Breast epithelium (tissue), 4 donors: ENCODE measurements at regions not wholly inside any gene's neighbourhood (a gene's known extent, or its start where the extent isn't known, plus 50 kb on each side); places are given as distances from the start of the nearest gene placed in this dataset.
"Not testable (repeated sequence)": the region's sequence is repeated elsewhere in the genome, so short reads cannot be mapped to it uniquely, and the experiment has no call there.

Experiments used
- DNase-seq, 2 donors: peaks; one replicate each; pipeline ENCODE4 v3.0.0-alpha.2; 2019; ENCODE audit warnings: low spot score in 2 of 2
- H3K27ac ChIP-seq, 2 donors: fragments of 200-600 bp; sonication (generic) in 1 of 2; one replicate each; pipeline ENCODE4 v1.5.1; 2016 to 2019; ENCODE audit warnings: mild to moderate bottlenecking in 1 of 2
- H3K27me3 ChIP-seq, 2 donors: fragments of 200-600 bp; sonication (generic) in 1 of 2; one replicate each; pipeline versions ENCODE4 v1.5.1 to v1.6.0; 2017 to 2019; ENCODE audit warnings: control low read depth in 1 of 2, mild to moderate bottlenecking in 1 of 2
- H3K36me3 ChIP-seq: fragments of 200-600 bp; one replicate; pipeline ENCODE4 v1.5.1; 2019
- H3K4me1 ChIP-seq, 2 donors: fragments of 200-600 bp; sonication (generic); one replicate each; pipeline ENCODE4 v1.5.1; 2016 to 2019; ENCODE audit warnings: control low read depth in 1 of 2
- H3K4me3 ChIP-seq, 3 donors: fragments of 200-600 bp; sonication (generic); 1 replicate in 2 of 3; 2 replicates in 1 of 3; pipeline ENCODE4 v1.5.1; 2016 to 2019; ENCODE audit warnings: mild to moderate bottlenecking in 3 of 3, moderate library complexity in 2 of 3
- H3K9me3 ChIP-seq, 2 donors: fragments of 200-600 bp; sonication (generic) in 1 of 2; one replicate each; pipeline ENCODE4 v1.5.1; 2016 to 2019; ENCODE audit warnings: control low read depth in 1 of 2
- POLR2A ChIP-seq: fragments of 450-650 bp; IDR thresholded peaks from one replicate; pipeline ENCODE4 v1.6.1; 2016; ENCODE audit warnings: antibody characterized with exemption, mild to moderate bottlenecking, moderate library complexity
- POLR2AphosphoS5 ChIP-seq, 3 donors: sonication (generic); formaldehyde crosslinking; IDR thresholded peaks; one replicate each; pipeline ENCODE4 v1.6.1; 2017; ENCODE audit warnings: antibody characterized with exemption in 3 of 3
- intact Hi-C: fragments of 100-400 bp; cut with DNase I; formaldehyde crosslinking; loops from one replicate; pipeline ENCODE4 v1.15.1; 2023; ENCODE audit warnings: low total_unique reads
- TF ChIP-seq, protein P1 (sequence below), 3 donors: fragments of 450-650 bp; IDR thresholded peaks; one replicate each; pipeline ENCODE4 v1.5.1; 2016 to 2017; ENCODE audit warnings: antibody characterized with exemption in 3 of 3, mild to moderate bottlenecking in 3 of 3, moderate library complexity in 3 of 3

DNA sequence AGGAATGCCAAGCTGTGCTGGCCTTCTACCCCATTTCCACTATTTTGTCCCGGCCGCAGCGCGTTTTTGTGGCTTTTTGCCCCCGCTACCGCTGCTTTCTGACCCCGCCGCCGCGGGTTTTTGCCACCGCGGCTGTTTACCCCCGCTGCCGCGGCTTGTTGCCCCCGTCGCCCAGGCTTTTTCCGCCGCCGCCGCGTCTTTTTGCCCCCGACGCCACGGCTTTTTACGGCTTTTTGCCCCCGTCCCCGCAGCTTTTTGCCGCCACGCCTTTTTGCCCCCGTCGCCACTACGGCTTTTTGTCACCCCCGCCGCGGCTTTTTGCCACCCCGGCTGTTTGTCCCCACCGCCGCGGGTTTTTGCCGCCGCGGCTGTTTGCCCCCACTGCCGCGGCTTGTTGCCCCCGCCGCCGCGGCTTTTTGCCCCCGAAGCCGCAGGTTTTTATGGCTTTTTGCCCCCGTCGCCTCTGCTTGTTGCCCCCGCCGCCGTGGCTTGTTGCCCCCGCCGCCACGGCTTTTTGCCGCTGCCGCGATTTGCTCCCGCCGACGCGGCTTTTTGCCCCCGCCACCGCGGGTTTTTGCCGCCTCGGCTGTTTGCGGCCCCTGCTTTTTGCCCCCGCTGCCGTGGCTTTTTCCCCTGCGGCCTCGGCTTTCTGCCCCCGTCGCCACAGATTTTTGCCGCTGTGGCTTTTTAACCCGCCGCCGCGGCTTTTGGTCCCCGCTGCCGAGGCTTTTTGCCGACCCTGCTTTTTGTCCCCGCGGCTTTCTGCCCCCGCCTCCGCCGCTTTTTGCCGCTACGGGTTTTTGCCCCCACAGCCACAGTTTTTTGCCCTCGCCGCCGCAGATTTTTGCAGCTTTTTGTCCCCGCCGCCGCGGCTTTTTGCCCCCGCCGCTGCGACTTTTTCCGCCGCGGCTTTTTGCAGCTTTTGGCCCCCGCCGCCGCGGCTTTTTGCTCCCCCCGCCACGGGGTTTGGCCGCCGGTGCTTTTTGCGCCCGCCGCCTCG lies 520.4 kb upstream of the WSB1 start:
- intact Hi-C loops, result no loop called here
- DNase-seq, result no peak

DNA sequence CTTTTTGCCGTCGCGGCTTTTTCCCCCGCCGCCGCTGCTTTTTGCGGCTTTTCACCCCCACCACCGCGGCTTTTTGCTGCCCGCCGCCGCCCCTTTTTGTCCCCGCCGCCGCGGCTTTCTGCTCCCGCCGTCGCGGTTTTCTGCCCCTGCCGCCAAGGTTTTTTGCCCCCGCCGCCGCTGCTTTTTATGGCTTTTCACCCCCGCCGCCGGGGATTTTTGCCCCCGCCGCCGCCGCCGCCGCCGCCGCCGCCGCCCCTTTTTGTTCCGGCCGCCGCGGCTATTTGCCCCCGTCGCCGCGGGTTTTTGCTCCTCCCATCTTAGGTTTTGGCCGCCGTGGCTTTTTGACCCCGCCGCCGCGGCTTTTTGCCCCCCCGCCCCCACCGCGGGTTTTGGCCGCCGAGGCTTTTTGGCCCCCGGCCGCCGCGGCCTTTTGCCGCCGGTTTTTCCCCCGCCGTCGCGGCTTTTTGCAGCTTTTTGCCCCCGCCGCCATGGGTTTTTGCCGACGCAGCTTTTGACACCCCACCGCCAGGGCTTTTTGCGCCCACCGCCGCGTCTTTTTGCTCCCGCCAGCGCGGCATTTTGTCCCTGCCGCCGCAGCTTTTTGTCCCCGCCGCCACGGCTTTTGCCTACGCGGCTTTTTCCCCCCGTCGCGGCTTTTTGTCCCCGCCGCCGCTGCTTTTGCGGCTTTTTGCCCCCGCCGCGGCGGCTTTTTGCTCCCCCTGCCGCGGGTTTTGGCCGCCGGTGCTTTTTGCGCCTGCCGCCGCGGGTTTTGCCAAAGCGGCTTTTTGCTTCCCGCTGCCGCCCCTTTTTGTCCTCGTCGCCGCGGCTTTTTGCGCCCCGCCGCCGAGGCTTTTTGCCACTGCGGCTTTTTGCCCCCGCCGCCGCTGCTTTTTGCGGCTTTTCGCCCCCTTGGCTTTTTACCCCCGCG lies 519.4 kb upstream of the WSB1 start:
- intact Hi-C loops, result no loop called here
- no peaks in the 10 kb centered on the region for H3K4me1 ChIP-seq
- no peaks in the 10 kb centered on the region for H3K36me3 ChIP-seq
- DNase-seq, result no peak
- no peaks in the 10 kb centered on the region for H3K27me3 ChIP-seq
- H3K4me3 ChIP-seq, result no peak overlapping the region
- H3K27ac ChIP-seq, result no peak overlapping the region
- no peak for TF ChIP-seq POLR2A
- TF ChIP-seq, protein P1, sequence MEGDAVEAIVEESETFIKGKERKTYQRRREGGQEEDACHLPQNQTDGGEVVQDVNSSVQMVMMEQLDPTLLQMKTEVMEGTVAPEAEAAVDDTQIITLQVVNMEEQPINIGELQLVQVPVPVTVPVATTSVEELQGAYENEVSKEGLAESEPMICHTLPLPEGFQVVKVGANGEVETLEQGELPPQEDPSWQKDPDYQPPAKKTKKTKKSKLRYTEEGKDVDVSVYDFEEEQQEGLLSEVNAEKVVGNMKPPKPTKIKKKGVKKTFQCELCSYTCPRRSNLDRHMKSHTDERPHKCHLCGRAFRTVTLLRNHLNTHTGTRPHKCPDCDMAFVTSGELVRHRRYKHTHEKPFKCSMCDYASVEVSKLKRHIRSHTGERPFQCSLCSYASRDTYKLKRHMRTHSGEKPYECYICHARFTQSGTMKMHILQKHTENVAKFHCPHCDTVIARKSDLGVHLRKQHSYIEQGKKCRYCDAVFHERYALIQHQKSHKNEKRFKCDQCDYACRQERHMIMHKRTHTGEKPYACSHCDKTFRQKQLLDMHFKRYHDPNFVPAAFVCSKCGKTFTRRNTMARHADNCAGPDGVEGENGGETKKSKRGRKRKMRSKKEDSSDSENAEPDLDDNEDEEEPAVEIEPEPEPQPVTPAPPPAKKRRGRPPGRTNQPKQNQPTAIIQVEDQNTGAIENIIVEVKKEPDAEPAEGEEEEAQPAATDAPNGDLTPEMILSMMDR (IDR thresholded peaks at IDR 0.05), result no peak
- TF ChIP-seq POLR2AphosphoS5 (IDR thresholded peaks at IDR 0.05), result no peak
- peaks cover 20 to 29% of the 10 kb centered on the region in 2 donors for H3K9me3 ChIP-seq

More for the DNA sequence above, 520.4 kb upstream of the WSB1 start:
- no peaks in the 10 kb centered on the region for H3K4me1 ChIP-seq
- TF ChIP-seq POLR2A, result no peak
- H3K27me3 ChIP-seq, result no peaks in the 10 kb centered on the region
- H3K4me3 ChIP-seq, result no peak overlapping the region
- no peak overlapping the region for H3K27ac ChIP-seq
- H3K36me3 ChIP-seq, result no peaks in the 10 kb centered on the region
- peaks cover 20 to 29% of the 10 kb centered on the region in 2 donors for H3K9me3 ChIP-seq

DNA sequence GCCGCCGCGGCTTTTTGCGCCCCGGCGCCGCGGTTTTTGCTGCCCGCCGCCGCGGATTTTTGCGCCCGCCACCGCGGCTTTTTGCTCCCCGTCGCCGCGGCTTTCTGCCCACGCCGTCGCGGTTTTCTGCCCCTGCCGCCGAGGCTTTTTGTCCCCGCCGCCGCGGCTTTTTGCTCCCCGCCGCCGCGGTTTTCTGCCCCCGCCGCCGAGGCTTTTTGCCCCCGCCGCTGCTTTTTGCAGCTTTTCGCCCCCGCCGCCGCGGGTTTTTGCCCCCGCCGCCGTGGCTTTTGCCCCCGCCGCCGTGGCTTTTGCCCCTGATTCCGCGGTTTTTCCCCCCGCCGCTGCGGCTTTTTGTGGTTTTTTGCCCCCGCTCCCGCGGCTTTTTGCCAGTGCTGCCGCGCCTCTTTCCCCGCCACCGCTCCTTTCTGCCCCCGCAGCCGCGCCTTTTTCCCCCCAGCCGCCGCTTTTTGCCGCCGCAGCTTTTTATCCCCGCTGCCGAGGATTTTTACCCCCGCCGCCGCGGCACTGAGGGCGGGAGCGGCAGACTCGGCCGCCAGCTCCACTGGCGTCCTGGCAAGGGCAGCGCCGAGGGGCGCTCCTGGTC lies 518.6 kb upstream of the WSB1 start:
- Histone ChIP-seq H3K27me3 (no peaks in the 10 kb centered on the region), H3K9me3 (peaks cover 25 to 33% of the 10 kb centered on the region in 2 donors), H3K4me1 (no peaks in the 10 kb centered on the region), H3K36me3 (no peaks in the 10 kb centered on the region), H3K4me3 (no peak overlapping the region), H3K27ac (no peak overlapping the region)
- TF ChIP-seq, protein P1 (IDR thresholded peaks at IDR 0.05), result no peak
- TF ChIP-seq POLR2AphosphoS5 (IDR thresholded peaks at IDR 0.05), result no peak
- no peak for TF ChIP-seq POLR2A
- intact Hi-C loops, result no loop called here
- no peak for DNase-seq

DNA sequence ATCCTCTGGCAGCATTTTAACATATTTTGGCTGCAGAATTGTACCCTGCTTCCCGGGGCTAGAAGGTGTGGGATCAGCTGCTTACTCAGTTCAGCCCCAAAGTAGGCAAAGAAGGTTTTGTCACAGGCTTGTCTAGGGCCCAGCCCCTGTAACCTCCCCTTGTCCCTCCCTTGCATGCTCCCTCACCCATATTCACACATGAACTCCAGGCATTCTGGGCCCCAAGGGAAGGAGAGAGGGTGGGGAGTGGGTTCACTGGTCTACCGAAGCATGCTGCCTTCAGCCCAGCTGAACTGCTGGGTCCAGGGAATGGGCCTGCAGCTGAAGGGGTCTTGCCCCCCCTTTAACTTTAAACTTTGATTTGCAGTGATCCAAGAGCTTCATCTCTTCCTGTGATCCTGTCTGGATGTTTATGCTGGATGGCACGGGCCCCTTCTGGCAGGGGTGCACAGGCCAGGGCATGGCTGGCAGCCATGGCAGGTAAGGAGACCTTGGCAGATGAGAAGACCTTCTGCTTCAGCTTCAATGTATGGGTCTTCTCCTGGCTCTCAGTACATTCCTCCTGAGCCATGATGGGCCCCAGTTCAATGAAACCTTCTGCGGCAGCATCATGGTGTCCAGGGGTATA lies 513.6 kb upstream of the WSB1 start:
- peaks cover 30 to 45% of the 10 kb centered on the region in 2 donors for H3K9me3 ChIP-seq
- H3K27ac ChIP-seq, H3K4me1 ChIP-seq, intact Hi-C loops, H3K4me3 ChIP-seq, DNase-seq, H3K36me3 ChIP-seq, H3K27me3 ChIP-seq: not testable (repeated sequence)

DNA sequence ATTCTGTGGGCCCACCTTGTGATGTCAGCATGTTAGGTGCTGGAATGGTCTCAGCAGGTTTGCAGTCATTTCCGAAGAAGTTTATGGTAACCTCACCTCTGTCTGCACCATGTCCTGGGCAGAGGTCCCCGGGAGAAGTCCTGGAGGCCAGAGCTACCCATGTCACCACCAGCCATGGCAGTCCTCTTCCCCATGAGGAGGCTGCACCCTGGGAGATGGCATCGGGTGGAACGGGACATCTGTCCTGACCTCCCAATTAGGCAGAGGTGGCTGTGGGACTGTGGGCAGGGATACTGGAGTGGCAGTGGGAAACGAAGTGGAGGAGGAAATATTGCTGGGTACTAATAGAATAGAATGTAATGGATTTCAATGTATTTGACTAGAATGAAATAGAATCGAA lies 511.8 kb upstream of the WSB1 start:
- DNase-seq, result no peak
- Histone ChIP-seq H3K4me3 (no peak overlapping the region), H3K4me1 (no peaks in the 10 kb centered on the region), H3K27me3 (no peaks in the 10 kb centered on the region), H3K9me3 (peaks cover 40 to 62% of the 10 kb centered on the region in 2 donors), H3K27ac (no peak overlapping the region), H3K36me3 (no peaks in the 10 kb centered on the region)
- TF ChIP-seq POLR2AphosphoS5 (IDR thresholded peaks at IDR 0.05) (no peak), POLR2A (no peak)
- TF ChIP-seq, protein P1 (IDR thresholded peaks at IDR 0.05), result no peak
- intact Hi-C loops, result no loop called here
